ENCODE measurements at regions not wholly inside any gene's neighbourhood (a gene's known extent, or its start where the extent isn't known, plus 50 kb on each side); places are given as distances from the start of the nearest gene placed in this dataset.

- TF ChIP-seq, protein P1, sequence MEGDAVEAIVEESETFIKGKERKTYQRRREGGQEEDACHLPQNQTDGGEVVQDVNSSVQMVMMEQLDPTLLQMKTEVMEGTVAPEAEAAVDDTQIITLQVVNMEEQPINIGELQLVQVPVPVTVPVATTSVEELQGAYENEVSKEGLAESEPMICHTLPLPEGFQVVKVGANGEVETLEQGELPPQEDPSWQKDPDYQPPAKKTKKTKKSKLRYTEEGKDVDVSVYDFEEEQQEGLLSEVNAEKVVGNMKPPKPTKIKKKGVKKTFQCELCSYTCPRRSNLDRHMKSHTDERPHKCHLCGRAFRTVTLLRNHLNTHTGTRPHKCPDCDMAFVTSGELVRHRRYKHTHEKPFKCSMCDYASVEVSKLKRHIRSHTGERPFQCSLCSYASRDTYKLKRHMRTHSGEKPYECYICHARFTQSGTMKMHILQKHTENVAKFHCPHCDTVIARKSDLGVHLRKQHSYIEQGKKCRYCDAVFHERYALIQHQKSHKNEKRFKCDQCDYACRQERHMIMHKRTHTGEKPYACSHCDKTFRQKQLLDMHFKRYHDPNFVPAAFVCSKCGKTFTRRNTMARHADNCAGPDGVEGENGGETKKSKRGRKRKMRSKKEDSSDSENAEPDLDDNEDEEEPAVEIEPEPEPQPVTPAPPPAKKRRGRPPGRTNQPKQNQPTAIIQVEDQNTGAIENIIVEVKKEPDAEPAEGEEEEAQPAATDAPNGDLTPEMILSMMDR (IDR thresholded peaks at IDR 0.05): no peak
- TF ChIP-seq ZFX (IDR thresholded peaks at IDR 0.05; ENCODE audit: borderline replicate concordance): no peak
Measured at GRCh38 chr1:187936667-187937066, 1107.9 kb downstream of the PLA2G4A start.

All from 22Rv1 (cell line).